SK-N-SH treated with all-trans-retinoic acid at 6 μM for 48 hours (cell line): ENCODE measurements at regions not wholly inside any gene's neighbourhood (a gene's known extent, or its start where the extent isn't known, plus 50 kb on each side); places are given as distances from the start of the nearest gene placed in this dataset.

Source experiments
- ATAC-seq: fragments of 200-7000 bp; cut with Tn5 transposase; 3 replicates; pipeline ENCODE4 v1.9.1; 2020; ENCODE audit warnings: mild to moderate bottlenecking, moderate library complexity
- BACH2 ChIP-seq: fragments of 250-450 bp; sonication (Bioruptor Pico); IDR thresholded peaks from 2 replicates; pipeline ENCODE4 v1.9.0; 2021; ENCODE audit warnings: mild to moderate bottlenecking, borderline replicate concordance
- CREB5 ChIP-seq: fragments of 250-450 bp; sonication (Bioruptor Pico); IDR thresholded peaks from 2 replicates; pipeline ENCODE4 v1.5.1; 2020; ENCODE audit warnings: low read depth, mild to moderate bottlenecking, moderate library complexity
- CSDC2 ChIP-seq: fragments of 250-450 bp; sonication (Bioruptor Pico); IDR thresholded peaks from 2 replicates; pipeline ENCODE4 v1.5.0; 2020; ENCODE audit warnings: mild to moderate bottlenecking, moderate library complexity
- CSRNP3 ChIP-seq: fragments of 250-450 bp; sonication (Bioruptor Pico); IDR thresholded peaks from 2 replicates; pipeline ENCODE4 v1.5.1; 2021; ENCODE audit warnings: mild to moderate bottlenecking, moderate library complexity
- ESRRG ChIP-seq: fragments of 250-450 bp; sonication (Bioruptor Pico); IDR thresholded peaks from 2 replicates; pipeline ENCODE4 v1.6.1; 2021; ENCODE audit warnings: mild to moderate bottlenecking
- GLIS3 ChIP-seq: fragments of 250-450 bp; sonication (Bioruptor Pico); IDR thresholded peaks from 2 replicates; pipeline ENCODE4 v1.5.0; 2020; ENCODE audit warnings: mild to moderate bottlenecking, moderate library complexity
- ISL1 ChIP-seq: fragments of 250-450 bp; sonication (Bioruptor Pico); IDR thresholded peaks from 2 replicates; pipeline ENCODE4 v2.1.2; 2022; ENCODE audit warnings: mild to moderate bottlenecking, moderate library complexity
- OSR1 ChIP-seq: fragments of 250-450 bp; sonication (Bioruptor Pico); IDR thresholded peaks from 2 replicates; pipeline ENCODE4 v1.8.0; 2022; ENCODE audit warnings: moderate library complexity, mild to moderate bottlenecking, inconsistent platforms
- PATZ1 ChIP-seq: fragments of 250-450 bp; sonication (Bioruptor Pico); IDR thresholded peaks from 2 replicates; pipeline ENCODE4 v1.8.0; 2020; ENCODE audit warnings: mild to moderate bottlenecking, moderate library complexity, borderline replicate concordance
- POU6F1 ChIP-seq: fragments of 250-450 bp; sonication (Bioruptor Pico); IDR thresholded peaks from 2 replicates; pipeline ENCODE4 v1.8.0; 2021; ENCODE audit warnings: low read depth, mild to moderate bottlenecking, moderate library complexity, borderline replicate concordance
- PPARA ChIP-seq: fragments of 250-450 bp; sonication (Bioruptor Pico); IDR thresholded peaks from 2 replicates; pipeline ENCODE4 v1.5.0; 2020; ENCODE audit warnings: mild to moderate bottlenecking, borderline replicate concordance
- RARB ChIP-seq: fragments of 250-450 bp; sonication (Bioruptor Pico); IDR thresholded peaks from 2 replicates; pipeline ENCODE4 v1.8.0; 2021; ENCODE audit warnings: mild to moderate bottlenecking, moderate library complexity
- TCF4 ChIP-seq: fragments of 250-450 bp; sonication (Bioruptor Pico); IDR thresholded peaks from 2 replicates; pipeline ENCODE4 v1.8.0; 2021; ENCODE audit warnings: mild to moderate bottlenecking, moderate library complexity, borderline replicate concordance
- TOX ChIP-seq: fragments of 250-450 bp; sonication (Bioruptor Pico); IDR thresholded peaks from 2 replicates; pipeline ENCODE4 v1.8.0; 2021; ENCODE audit warnings: mild to moderate bottlenecking, moderate library complexity, borderline replicate concordance
- TSHZ2 ChIP-seq: fragments of 250-450 bp; sonication (Bioruptor Pico); IDR thresholded peaks from 2 replicates; pipeline ENCODE4 v1.5.0; 2020; ENCODE audit warnings: mild to moderate bottlenecking, moderate library complexity
- ZFP30 ChIP-seq: fragments of 450-650 bp; formaldehyde crosslinking; IDR thresholded peaks from 2 replicates; pipeline ENCODE4 v1.5.0; 2022; ENCODE audit warnings: mild to moderate bottlenecking, moderate library complexity
- ZNF70 ChIP-seq: fragments of 450-650 bp; formaldehyde crosslinking; IDR thresholded peaks from 2 replicates; pipeline ENCODE4 v1.5.0; 2020; ENCODE audit warnings: mild to moderate bottlenecking, moderate library complexity
- ZNF8 ChIP-seq: fragments of 450-650 bp; formaldehyde crosslinking; IDR thresholded peaks from 2 replicates; pipeline ENCODE4 v1.5.0; 2020; ENCODE audit warnings: mild to moderate bottlenecking, moderate library complexity

GRCh38 chr1:209384710-209385550, 198.6 kb upstream of the CAMK1G start:
- no peak for ATAC-seq
- TF ChIP-seq PPARA (CRISPR knock-in tag) (no peak), TSHZ2 (CRISPR knock-in tag) (no peak), PATZ1 (CRISPR knock-in tag) (no peak), ZFP30 (CRISPR knock-in tag) (no peak), GLIS3 (CRISPR knock-in tag) (no peak), CSRNP3 (no peak), ISL1 (CRISPR knock-in tag) (no peak)

GRCh38 chr1:209386156-209386555, 197.4 kb upstream of the CAMK1G start:
- TF ChIP-seq CREB5 (CRISPR knock-in tag): no peak
- TF ChIP-seq, all 23 proteins: peak for 0
- ATAC-seq: no peak

- TF ChIP-seq PPARA (CRISPR knock-in tag) (no peak), ESRRG (CRISPR knock-in tag) (no peak), GLIS3 (CRISPR knock-in tag) (no peak), ZNF8 (no peak), OSR1 (CRISPR knock-in tag) (no peak), ZFP30 (CRISPR knock-in tag) (no peak), CSDC2 (CRISPR knock-in tag) (no peak), CREB5 (CRISPR knock-in tag) (no peak), TOX (CRISPR knock-in tag) (no peak), ZNF70 (CRISPR knock-in tag) (no peak), POU6F1 (no peak), RARB (CRISPR knock-in tag) (no peak), BACH2 (CRISPR knock-in tag) (no peak), TCF4 (no peak), CSRNP3 (no peak)
- ATAC-seq: no peak; the same call in 2 of the 3 replicates
These were observed 196.1 kb upstream of the CAMK1G start for GRCh38 chr1:209387271-209387968.
